Body of pancreas (tissue), 4 donors: ENCODE measurements at regions not wholly inside any gene's neighbourhood (a gene's known extent, or its start where the extent isn't known, plus 50 kb on each side); places are given as distances from the start of the nearest gene placed in this dataset.

ENCODE experiments used
- ATAC-seq: fragments of 150-250 bp; one replicate; pipeline ENCODE4 v1.9.1; 2016
- DNase-seq, 4 donors: peaks; one replicate each; pipeline ENCODE4 v3.0.0-alpha.2; 2019
- H3K27ac ChIP-seq, 4 donors: fragments of 200-600 bp; sonication (generic); 1 replicate in 3 of 4; 2 replicates in 1 of 4; pipeline versions ENCODE4 v1.5.1 to v1.6.1; 2016 to 2019; ENCODE audit warnings: mild to moderate bottlenecking in 1 of 4, mixed read lengths in 1 of 4, moderate library complexity in 1 of 4
- H3K27me3 ChIP-seq, 2 donors: fragments of 200-600 bp; sonication (generic); one replicate each; pipeline ENCODE4 v1.6.0; 2016; ENCODE audit warnings: mild to moderate bottlenecking in 1 of 2
- H3K36me3 ChIP-seq, 2 donors: fragments of 200-600 bp; sonication (generic); replicated peaks in 1 of 2; 2 replicates each; pipeline ENCODE4 v1.5.1; 2016; ENCODE audit warnings: low read depth in 2 of 2; ENCODE audit not compliant: insufficient read depth in 1 of 2
- H3K4me1 ChIP-seq: fragments of 200-600 bp; sonication (generic); one replicate; pipeline ENCODE4 v1.6.0; 2016
- H3K4me3 ChIP-seq, 2 donors: fragments of 200-600 bp; sonication (generic); 1 replicate in 1 of 2; 2 replicates in 1 of 2; pipeline ENCODE4 v1.5.1; 2016 to 2019
- H3K9me3 ChIP-seq, 3 donors: fragments of 200-600 bp; sonication (generic); 1 replicate in 2 of 3; 2 replicates in 1 of 3; pipeline ENCODE4 v1.5.1; 2016
- POLR2A ChIP-seq, 3 donors: fragments of 450-650 bp; IDR thresholded peaks; one replicate each; pipeline ENCODE4 v1.6.1; 2016; ENCODE audit warnings: antibody characterized with exemption in 3 of 3, mild to moderate bottlenecking in 2 of 3
- WGBS, 2 donors: methylation state at CpG; one replicate each; pipeline ENCODE4 v1.1.5; 2017; 5-methylcytosine and 5-hydroxymethylcytosine counted together
- intact Hi-C: fragments of 100-400 bp; cut with DNase I; formaldehyde crosslinking; loops from one replicate; pipeline ENCODE4 v1.15.1; 2023
- TF ChIP-seq, protein P1 (sequence below), 7 experiments: fragments of 450-650 bp in 4 of 7; fragments of 200-600 bp in 3 of 7; sonication (generic) in 3 of 7; IDR thresholded peaks; one replicate each; pipeline ENCODE4 v1.5.1; 2016 to 2019; ENCODE audit warnings: antibody characterized with exemption in 7 of 7

DNA sequence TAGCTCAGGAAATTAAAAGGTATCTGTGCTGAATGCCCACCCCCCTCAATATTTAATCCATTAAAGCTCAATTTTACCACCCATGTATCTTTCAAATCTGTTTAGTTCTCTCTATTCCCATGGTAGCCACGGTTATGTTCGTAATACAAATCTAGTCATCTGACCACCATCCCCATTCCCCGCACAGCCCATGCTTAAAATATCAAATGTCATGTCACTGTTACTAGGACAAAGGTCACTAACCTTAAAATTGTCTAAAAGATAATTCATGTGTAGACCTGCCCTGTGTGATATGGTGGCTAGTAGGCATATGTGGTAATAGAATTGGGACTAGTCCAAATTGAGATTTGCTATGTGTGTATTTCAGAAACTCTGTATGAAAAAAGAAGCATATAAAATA is 728.5 kb upstream of the B3GALT2 start:
- H3K27ac ChIP-seq: no peak overlapping the region
- DNase-seq (no peak), ATAC-seq (no peak)
- TF ChIP-seq, protein P1, sequence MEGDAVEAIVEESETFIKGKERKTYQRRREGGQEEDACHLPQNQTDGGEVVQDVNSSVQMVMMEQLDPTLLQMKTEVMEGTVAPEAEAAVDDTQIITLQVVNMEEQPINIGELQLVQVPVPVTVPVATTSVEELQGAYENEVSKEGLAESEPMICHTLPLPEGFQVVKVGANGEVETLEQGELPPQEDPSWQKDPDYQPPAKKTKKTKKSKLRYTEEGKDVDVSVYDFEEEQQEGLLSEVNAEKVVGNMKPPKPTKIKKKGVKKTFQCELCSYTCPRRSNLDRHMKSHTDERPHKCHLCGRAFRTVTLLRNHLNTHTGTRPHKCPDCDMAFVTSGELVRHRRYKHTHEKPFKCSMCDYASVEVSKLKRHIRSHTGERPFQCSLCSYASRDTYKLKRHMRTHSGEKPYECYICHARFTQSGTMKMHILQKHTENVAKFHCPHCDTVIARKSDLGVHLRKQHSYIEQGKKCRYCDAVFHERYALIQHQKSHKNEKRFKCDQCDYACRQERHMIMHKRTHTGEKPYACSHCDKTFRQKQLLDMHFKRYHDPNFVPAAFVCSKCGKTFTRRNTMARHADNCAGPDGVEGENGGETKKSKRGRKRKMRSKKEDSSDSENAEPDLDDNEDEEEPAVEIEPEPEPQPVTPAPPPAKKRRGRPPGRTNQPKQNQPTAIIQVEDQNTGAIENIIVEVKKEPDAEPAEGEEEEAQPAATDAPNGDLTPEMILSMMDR (IDR thresholded peaks at IDR 0.05): no peak
- no peak for TF ChIP-seq POLR2A (IDR thresholded peaks at IDR 0.05)
- WGBS, 2 donors: 68 to 86% methylated on average over 3 of the region's 3 CpGs
- intact Hi-C loops: no loop called here
- H3K36me3 ChIP-seq: no peaks in the 10 kb centered on the region
- no peaks in the 10 kb centered on the region for H3K9me3 ChIP-seq
- H3K27me3 ChIP-seq: no peaks in the 10 kb centered on the region
- H3K4me3 ChIP-seq: no peak overlapping the region
- no peaks in the 10 kb centered on the region for H3K4me1 ChIP-seq

DNA sequence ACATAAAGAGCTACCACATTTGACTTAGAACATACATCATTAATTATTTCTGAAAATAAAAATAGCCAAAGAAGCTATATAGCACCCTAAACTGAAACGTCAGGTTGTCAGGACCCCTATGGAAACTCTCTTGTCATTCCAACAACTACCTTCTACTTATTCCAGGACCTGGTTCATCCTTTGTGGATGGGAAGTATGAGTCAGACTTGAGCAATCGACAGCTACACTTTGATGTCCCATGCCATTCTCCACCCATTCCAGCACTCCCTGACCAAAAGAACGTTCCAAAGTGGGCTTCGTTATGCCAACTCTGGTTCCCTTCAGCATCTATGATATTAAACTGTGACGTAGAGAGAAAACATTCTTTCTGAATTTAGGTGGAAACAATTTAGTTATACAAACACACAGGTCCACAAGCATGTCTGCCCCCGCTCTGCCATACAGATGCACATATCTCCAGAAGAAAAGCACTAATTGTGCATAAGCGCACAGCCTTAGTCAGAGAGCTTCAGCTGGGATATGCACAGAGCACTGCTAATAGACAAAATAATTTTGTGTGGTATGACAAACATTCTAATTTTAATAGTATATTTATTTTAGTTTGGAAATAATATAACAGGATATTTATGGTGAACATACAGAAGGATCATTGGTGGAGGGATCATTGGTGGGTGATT is 723.1 kb upstream of the B3GALT2 start:
- Histone ChIP-seq H3K27ac (no peak overlapping the region), H3K36me3 (no peaks in the 10 kb centered on the region), H3K27me3 (no peaks in the 10 kb centered on the region), H3K4me3 (no peak overlapping the region), H3K9me3 (no peaks in the 10 kb centered on the region), H3K4me1 (no peaks in the 10 kb centered on the region)
- WGBS, 2 donors: 60 to 65% methylated on average over 7 of the region's 7 CpGs
- TF ChIP-seq, protein P1 (IDR thresholded peaks at IDR 0.05): no peak
- TF ChIP-seq POLR2A (IDR thresholded peaks at IDR 0.05): no peak
- DNase-seq (no peak), ATAC-seq (no peak)
- intact Hi-C loops: no loop called here

DNA sequence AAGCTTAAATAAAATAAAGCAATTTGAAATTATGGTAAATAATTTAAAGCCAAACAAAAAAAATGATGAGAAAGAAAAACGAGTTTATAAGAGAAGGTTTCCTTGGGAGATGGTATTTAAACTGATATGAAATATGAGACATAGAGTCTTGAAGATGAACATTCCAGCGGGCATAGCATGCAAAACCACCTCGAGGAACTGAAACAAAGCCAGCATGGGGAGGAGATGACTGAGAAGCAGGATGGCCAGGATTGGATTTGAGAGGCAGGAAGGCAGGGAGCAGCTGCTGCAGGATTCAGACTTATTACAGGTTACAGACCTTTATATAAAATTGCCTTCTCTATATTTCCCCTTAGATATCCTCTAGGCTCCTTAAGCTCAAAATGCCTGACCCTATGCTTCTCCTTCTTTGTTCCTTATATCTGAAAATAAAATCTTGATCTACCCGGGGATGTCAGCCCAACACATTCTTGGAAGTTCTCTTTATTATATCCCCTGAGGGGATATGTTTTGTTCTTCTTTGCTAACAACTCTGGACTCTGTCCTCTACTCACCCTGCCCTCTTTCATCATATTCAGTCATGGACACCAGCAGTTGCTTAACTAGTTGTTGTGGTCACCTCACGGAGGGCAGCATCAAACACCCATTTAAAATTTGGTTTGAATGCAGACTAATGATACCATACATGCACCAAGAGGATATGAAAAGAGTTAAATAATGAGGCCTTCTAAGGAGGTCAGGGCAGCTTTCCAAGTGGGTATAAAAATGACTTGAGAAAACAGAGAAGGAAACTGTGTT is 719.1 kb upstream of the B3GALT2 start:
- Histone ChIP-seq H3K9me3 (no peaks in the 10 kb centered on the region), H3K4me3 (no peak overlapping the region), H3K27me3 (no peaks in the 10 kb centered on the region), H3K4me1 (no peaks in the 10 kb centered on the region), H3K27ac (no peak overlapping the region), H3K36me3 (no peaks in the 10 kb centered on the region)
- no peak for ATAC-seq
- TF ChIP-seq, protein P1 (IDR thresholded peaks at IDR 0.05): no peak
- no peak for TF ChIP-seq POLR2A (IDR thresholded peaks at IDR 0.05)
- 45 to 66% methylated on average over 5 of the region's 5 CpGs for WGBS, 2 donors
- intact Hi-C loops: no loop called here
- DNase-seq: no peak

DNA sequence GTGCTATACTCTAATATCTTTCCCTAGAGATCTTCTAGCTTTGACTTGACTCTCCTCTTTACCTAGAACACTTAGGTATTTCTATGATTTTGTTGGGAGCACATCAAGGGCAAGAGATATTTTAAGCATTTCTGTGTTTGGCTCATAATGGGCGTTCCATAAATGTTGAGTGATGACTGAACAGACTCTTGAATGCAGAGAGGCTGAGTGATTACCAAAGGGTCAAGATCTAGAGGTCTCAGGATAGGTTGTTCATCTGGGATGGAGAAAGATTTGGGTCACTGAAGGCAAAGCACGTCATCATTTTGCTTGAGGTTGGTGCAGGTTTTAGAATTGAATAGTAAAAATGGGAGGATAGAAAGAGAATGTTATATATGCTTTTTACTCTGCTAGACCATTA is 705.4 kb upstream of the B3GALT2 start:
- intact Hi-C loops: no loop called here
- no peaks in the 10 kb centered on the region for H3K9me3 ChIP-seq
- WGBS, 2 donors: 56 to 58% methylated on average over 2 of the region's 2 CpGs
- no peaks in the 10 kb centered on the region for H3K27me3 ChIP-seq
- ATAC-seq (no peak), DNase-seq (no peak)
- H3K4me1 ChIP-seq: no peaks in the 10 kb centered on the region
- no peak overlapping the region for H3K4me3 ChIP-seq
- TF ChIP-seq, protein P1 (IDR thresholded peaks at IDR 0.05): no peak
- TF ChIP-seq POLR2A (IDR thresholded peaks at IDR 0.05): no peak
- H3K27ac ChIP-seq: no peak overlapping the region
- no peaks in the 10 kb centered on the region for H3K36me3 ChIP-seq
